GM21526 (cell line): ENCODE measurements at regions not wholly inside any gene's neighbourhood (a gene's known extent, or its start where the extent isn't known, plus 50 kb on each side); places are given as distances from the start of the nearest gene placed in this dataset.

Experiments
- ATAC-seq: cut with Tn5 transposase; IDR thresholded peaks from one replicate; pipeline ENCODE4 v1.9.1; 2021; ENCODE audit warnings: moderate library complexity; ENCODE audit not compliant: unreplicated experiment, low FRiP score

- no peak for ATAC-seq
Measured at GRCh38 chr7:8931906-8932646, 498.7 kb downstream of the NXPH1 start.

GRCh38 chr7:8932751-8933150 lies 499.3 kb downstream of the NXPH1 start:
- ATAC-seq = no peak

GRCh38 chr7:8937204-8937603 lies 503.8 kb downstream of the NXPH1 start:
- no peak for ATAC-seq

GRCh38 chr7:8938044-8938805 lies 504.8 kb downstream of the NXPH1 start:
- no peak for ATAC-seq

- ATAC-seq = no peak
Measured at GRCh38 chr7:8939446-8939845, 506.0 kb downstream of the NXPH1 start.

GRCh38 chr7:8963722-8964121 lies 530.3 kb downstream of the NXPH1 start:
- no peak for ATAC-seq

GRCh38 chr7:8965177-8965576 lies 531.8 kb downstream of the NXPH1 start:
- ATAC-seq = no peak

- ATAC-seq = no peak
Measured at GRCh38 chr7:8973601-8974000, 540.2 kb downstream of the NXPH1 start.

- no peak for ATAC-seq
Measured at GRCh38 chr7:8975681-8976080, 542.3 kb downstream of the NXPH1 start.

- no peak for ATAC-seq
Measured at GRCh38 chr7:8982338-8982992, 549.1 kb downstream of the NXPH1 start.

- no peak for ATAC-seq
Measured at GRCh38 chr7:8985255-8985654, 551.8 kb downstream of the NXPH1 start.

- no peak for ATAC-seq
Measured at GRCh38 chr7:8988267-8988666, 554.9 kb downstream of the NXPH1 start.

GRCh38 chr7:8991159-8991558 lies 557.8 kb downstream of the NXPH1 start:
- no peak for ATAC-seq

- no peak for ATAC-seq
Measured at GRCh38 chr7:8998762-8999161, 565.4 kb downstream of the NXPH1 start.

- no peak for ATAC-seq
Measured at GRCh38 chr7:9013940-9014339, 580.5 kb downstream of the NXPH1 start.

- ATAC-seq = no peak
Measured at GRCh38 chr7:9017286-9017685, 583.9 kb downstream of the NXPH1 start.

- ATAC-seq = no peak
Measured at GRCh38 chr7:9022456-9022855, 589.0 kb downstream of the NXPH1 start.

GRCh38 chr7:9023675-9024294 lies 590.4 kb downstream of the NXPH1 start:
- no peak for ATAC-seq

- no peak for ATAC-seq
Measured at GRCh38 chr7:9026121-9026520, 592.7 kb downstream of the NXPH1 start.

- ATAC-seq = no peak
Measured at GRCh38 chr7:9028012-9028411, 594.6 kb downstream of the NXPH1 start.
